MM.1S (cell line): ENCODE measurements at regions not wholly inside any gene's neighbourhood (a gene's known extent, or its start where the extent isn't known, plus 50 kb on each side); places are given as distances from the start of the nearest gene placed in this dataset.

Experiments
- DNase-seq: peaks from one replicate; pipeline ENCODE4 v3.0.0-alpha.2; 2015
- H2AFZ ChIP-seq: fragments of 300-600 bp; sonication (generic); 2 replicates; pipeline ENCODE4 v1.6.0; 2016; ENCODE audit warnings: antibody characterized with exemption, low read length
- H3F3A ChIP-seq: fragments of 300-600 bp; sonication (generic); 2 replicates; pipeline ENCODE4 v1.6.1; 2016; ENCODE audit warnings: mild to moderate bottlenecking, antibody characterized with exemption, low read length, moderate library complexity, mixed read lengths; ENCODE audit not compliant: insufficient read depth
- H3K27ac ChIP-seq: fragments of 300-600 bp; sonication (generic); 2 replicates; pipeline ENCODE4 v1.5.1; 2016; ENCODE audit warnings: mild to moderate bottlenecking, low read length
- H3K27me3 ChIP-seq: fragments of 300-600 bp; sonication (generic); replicated peaks from 2 replicates; pipeline ENCODE4 v1.6.0; 2016; ENCODE audit warnings: low read length; ENCODE audit not compliant: insufficient read depth
- H3K36me3 ChIP-seq: fragments of 300-600 bp; sonication (generic); replicated peaks from 2 replicates; pipeline ENCODE4 v1.6.1; 2016; ENCODE audit warnings: mild to moderate bottlenecking, low read length, mixed read lengths; ENCODE audit not compliant: insufficient read depth
- H3K4me1 ChIP-seq: fragments of 300-600 bp; sonication (generic); 2 replicates; pipeline ENCODE4 v1.6.1; 2016; ENCODE audit warnings: low read length, mixed read lengths
- H3K4me2 ChIP-seq: fragments of 300-600 bp; sonication (generic); 2 replicates; pipeline ENCODE4 v1.6.0; 2016; ENCODE audit warnings: low read depth, low read length
- H3K4me3 ChIP-seq: fragments of 300-600 bp; sonication (generic); 2 replicates; pipeline ENCODE4 v1.5.1; 2016; ENCODE audit warnings: low read length, mixed read lengths
- H3K79me2 ChIP-seq: fragments of 300-600 bp; sonication (generic); 2 replicates; pipeline ENCODE4 v1.6.1; 2016; ENCODE audit warnings: mixed run types, low read length, mixed read lengths
- H3K9ac ChIP-seq: fragments of 300-600 bp; sonication (generic); 2 replicates; pipeline ENCODE4 v1.6.1; 2016; ENCODE audit warnings: low read length, mixed read lengths
- H3K9me2 ChIP-seq: fragments of 300-600 bp; sonication (generic); replicated peaks from 2 replicates; pipeline ENCODE4 v1.6.1; 2016; ENCODE audit warnings: mild to moderate bottlenecking, low read length, mixed read lengths; ENCODE audit not compliant: insufficient read depth
- H3K9me3 ChIP-seq: fragments of 300-600 bp; sonication (generic); replicated peaks from 2 replicates; pipeline ENCODE4 v1.6.1; 2016; ENCODE audit warnings: mild to moderate bottlenecking, low read length, mixed read lengths; ENCODE audit not compliant: insufficient read depth
- H4K20me1 ChIP-seq: fragments of 300-600 bp; sonication (generic); 2 replicates; pipeline ENCODE4 v1.6.1; 2016; ENCODE audit warnings: mild to moderate bottlenecking, low read length, moderate library complexity, mixed read lengths; ENCODE audit not compliant: insufficient read depth
- CTCF ChIP-seq: fragments of 300-600 bp; sonication (generic); IDR thresholded peaks from 2 replicates; pipeline ENCODE4 v1.5.1; 2016; ENCODE audit warnings: antibody characterized with exemption, low read length, mixed read lengths
- EZH2 ChIP-seq: fragments of 300-600 bp; sonication (generic); optimal IDR thresholded peaks from 2 replicates; pipeline ENCODE3; 2017; ENCODE audit warnings: low read depth, mild to moderate bottlenecking, antibody characterized with exemption, low read length, mixed read lengths
- EZH2phosphoT487 ChIP-seq: fragments of 300-600 bp; sonication (generic); IDR thresholded peaks from 2 replicates; pipeline ENCODE4 v1.6.1; 2018; ENCODE audit warnings: antibody characterized with exemption, low read length

DNA sequence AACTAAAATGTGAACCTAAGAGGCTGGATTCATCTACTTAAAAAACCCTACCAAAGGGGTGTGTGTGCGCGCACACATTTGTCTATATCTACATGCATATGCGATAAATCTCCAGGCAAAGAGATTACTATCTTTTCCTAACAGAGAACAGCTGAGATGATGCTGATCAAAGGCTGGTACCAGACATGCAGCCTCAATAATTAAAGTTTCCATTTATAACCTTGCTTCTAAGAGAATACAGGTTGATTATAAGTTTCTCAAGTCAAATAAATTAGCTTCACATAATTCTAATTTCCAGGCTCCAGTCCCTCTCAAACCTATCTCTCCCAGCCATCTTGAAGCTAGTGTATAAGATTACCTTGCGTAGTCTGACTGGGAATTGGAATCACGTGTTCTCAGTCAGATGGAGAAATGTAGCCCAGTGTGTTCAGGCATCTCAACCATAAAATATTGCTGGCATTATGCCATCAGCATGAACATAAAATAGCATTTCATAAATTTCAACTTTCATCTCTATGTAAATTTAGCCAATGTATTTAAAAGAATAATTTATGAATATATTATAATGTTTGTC, 1062.0 kb downstream of the XPNPEP1 start:
- Histone ChIP-seq H4K20me1 (no peaks in the 10 kb centered on the region), H3K27me3 (no peaks in the 10 kb centered on the region), H3K27ac (no peak overlapping the region), H3K4me2 (no peak overlapping the region), H2AFZ (no peak overlapping the region), H3K9me2 (no peaks in the 10 kb centered on the region), H3K9ac (no peak overlapping the region), H3K4me3 (no peak overlapping the region), H3K79me2 (no peaks in the 10 kb centered on the region), H3K36me3 (no peaks in the 10 kb centered on the region), H3K9me3 (no peaks in the 10 kb centered on the region), H3K4me1 (no peaks in the 10 kb centered on the region), H3F3A (no peaks in the 10 kb centered on the region)
- DNase-seq, result no peak
- TF ChIP-seq CTCF (no peak), EZH2phosphoT487 (no peak), EZH2 (no peak)

GRCh38 chr10:108852211-108852610, 1071.1 kb downstream of the XPNPEP1 start:
- peaks cover 28% of the 10 kb centered on the region for H3K4me1 ChIP-seq
- H4K20me1 ChIP-seq, result no peaks in the 10 kb centered on the region
- no peaks in the 10 kb centered on the region for H3K9me3 ChIP-seq
- TF ChIP-seq EZH2 (no peak), EZH2phosphoT487 (no peak), CTCF (no peak)
- H3K27ac ChIP-seq, result no peak overlapping the region
- H3K36me3 ChIP-seq, result no peaks in the 10 kb centered on the region
- H3K4me3 ChIP-seq, result peak overlapping the region; percentile 40
- H3K4me2 ChIP-seq, result peak overlapping the region; percentile 74
- H3F3A ChIP-seq, result peaks cover 12% of the 10 kb centered on the region; the same call in 1 of the 2 replicates
- no peak overlapping the region for H3K9ac ChIP-seq
- H2AFZ ChIP-seq, result no peak overlapping the region
- DNase-seq, result peak; percentile 76
- H3K79me2 ChIP-seq, result no peaks in the 10 kb centered on the region
- no peaks in the 10 kb centered on the region for H3K27me3 ChIP-seq
- no peaks in the 10 kb centered on the region for H3K9me2 ChIP-seq

GRCh38 chr10:108850138-108850854, 1073.0 kb downstream of the XPNPEP1 start:
- H3K9me2 ChIP-seq, result no peaks in the 10 kb centered on the region
- peak overlapping the region; percentile 16; the same call in 1 of the 2 replicates for H3K27ac ChIP-seq
- no peak overlapping the region for H2AFZ ChIP-seq
- DNase-seq, result peak; percentile 45
- H3K27me3 ChIP-seq, result no peaks in the 10 kb centered on the region
- no peaks in the 10 kb centered on the region for H3K9me3 ChIP-seq
- no peaks in the 10 kb centered on the region for H3K79me2 ChIP-seq
- TF ChIP-seq EZH2 (no peak), CTCF (no peak), EZH2phosphoT487 (no peak)
- H3K4me3 ChIP-seq, result no peak overlapping the region
- H3K4me2 ChIP-seq, result peak overlapping the region; percentile 30; the same call in 1 of the 2 replicates
- H4K20me1 ChIP-seq, result no peaks in the 10 kb centered on the region
- H3F3A ChIP-seq, result peaks cover 12% of the 10 kb centered on the region; the same call in 1 of the 2 replicates
- peaks cover 28% of the 10 kb centered on the region for H3K4me1 ChIP-seq
- H3K36me3 ChIP-seq, result no peaks in the 10 kb centered on the region
- no peak overlapping the region for H3K9ac ChIP-seq
